PC-3 (cell line): ENCODE measurements at regions not wholly inside any gene's neighbourhood (a gene's known extent, or its start where the extent isn't known, plus 50 kb on each side); places are given as distances from the start of the nearest gene placed in this dataset.

ENCODE experiments used
- CTCF ChIP-seq: fragments of 300-600 bp; sonication (generic); conservative IDR thresholded peaks from 2 replicates; pipeline ENCODE4 v1.5.1; 2017; ENCODE audit warnings: antibody characterized with exemption, low read depth, mild to moderate bottlenecking, low read length
- EZH2 ChIP-seq: fragments of 300-600 bp; sonication (generic); IDR thresholded peaks from one replicate; pipeline ENCODE4 v1.6.1; 2017; ENCODE audit warnings: antibody characterized with exemption, mild to moderate bottlenecking, low read length; ENCODE audit not compliant: unreplicated experiment
- EZH2phosphoT487 ChIP-seq: fragments of 300-600 bp; sonication (generic); IDR thresholded peaks from 2 replicates; pipeline ENCODE4 v1.6.1; 2018; ENCODE audit warnings: mild to moderate bottlenecking, antibody characterized with exemption, low read length, borderline replicate concordance

GRCh38 chr11:130546901-130547694, 98.7 kb downstream of the ADAMTS15 start:
- TF ChIP-seq CTCF = no peak
- no peak for TF ChIP-seq EZH2
- no peak for TF ChIP-seq EZH2phosphoT487
